A673 (cell line): ENCODE measurements at regions not wholly inside any gene's neighbourhood (a gene's known extent, or its start where the extent isn't known, plus 50 kb on each side); places are given as distances from the start of the nearest gene placed in this dataset.

Experiments
- BruUV-seq: library from RNA; stranded (reverse); fragments of 400-500 nt; replicated peaks from 2 replicates; lab custom pipeline; 2021; lab: Mats Ljungman, UMichigan
- CTCF ChIA-PET: fragments of 300-600 bp; sonication (Branson Sonifier 250); formaldehyde crosslinking; loops from one replicate; lab custom pipeline; 2022; ENCODE audit warnings: antibody characterized with exemption; lab: Charles Lee
- POLR2A ChIA-PET: fragments of 300-600 bp; sonication (Branson Sonifier 250); formaldehyde crosslinking; loops from one replicate; lab custom pipeline; 2022; ENCODE audit warnings: antibody characterized with exemption; ENCODE audit not compliant: low non-redundant PET; lab: Charles Lee
- DNase-seq: peaks from one replicate; pipeline ENCODE4 v3.0.0-alpha.2; 2015; ENCODE audit warnings: low spot score
- H3K27ac ChIP-seq: fragments of 200-600 bp; sonication (generic); 2 replicates; pipeline ENCODE4 v1.5.1; 2016; ENCODE audit warnings: mixed run types, low read depth, mild to moderate bottlenecking, mixed read lengths, antibody characterized with exemption, low read length; ENCODE audit not compliant: poor library complexity, severe bottlenecking
- H3K27me3 ChIP-seq: fragments of 200-600 bp; sonication (generic); replicated peaks from 2 replicates; pipeline ENCODE4 v1.6.1; 2017; ENCODE audit warnings: mixed run types, low read depth, mild to moderate bottlenecking, mixed read lengths, antibody characterized with exemption, low read length; ENCODE audit not compliant: insufficient read depth, poor library complexity
- H3K36me3 ChIP-seq: fragments of 200-600 bp; sonication (generic); 2 replicates; pipeline ENCODE4 v1.6.1; 2016; ENCODE audit warnings: mixed run types, mild to moderate bottlenecking, mixed read lengths, antibody characterized with exemption, low read length; ENCODE audit not compliant: insufficient read depth, poor library complexity, severe bottlenecking
- H3K4me1 ChIP-seq: fragments of 200-600 bp; sonication (generic); 2 replicates; pipeline ENCODE4 v1.6.1; 2017; ENCODE audit warnings: mixed run types, mild to moderate bottlenecking, mixed read lengths, antibody characterized with exemption, low read length; ENCODE audit not compliant: insufficient read depth, poor library complexity, severe bottlenecking
- H3K4me3 ChIP-seq: fragments of 200-600 bp; sonication (generic); 2 replicates; pipeline ENCODE4 v1.5.1; 2016; ENCODE audit warnings: low read depth, mixed run types, mild to moderate bottlenecking, mixed read lengths, low read length; ENCODE audit not compliant: poor library complexity, severe bottlenecking
- H3K9me3 ChIP-seq: fragments of 200-600 bp; sonication (generic); 2 replicates; pipeline ENCODE4 v1.6.1; 2016; ENCODE audit warnings: mixed run types, low read depth, mild to moderate bottlenecking, mixed read lengths, antibody characterized with exemption, low read length; ENCODE audit not compliant: poor library complexity, severe bottlenecking
- CTCF ChIP-seq: fragments of 300-800, 200-600 bp; sonication (generic); conservative IDR thresholded peaks from 2 replicates; pipeline ENCODE4 v1.5.1; 2017; ENCODE audit warnings: low read depth, mild to moderate bottlenecking, antibody characterized with exemption, low read length, moderate library complexity, mixed read lengths
- EZH2 ChIP-seq: fragments of 200-600 bp; sonication (generic); IDR thresholded peaks from 2 replicates; pipeline ENCODE4 v1.6.1; 2017; ENCODE audit warnings: borderline replicate concordance, low read depth, mild to moderate bottlenecking, mixed read lengths, antibody characterized with exemption, low read length; ENCODE audit not compliant: poor library complexity, severe bottlenecking
- intact Hi-C: fragments of 100-400 bp; cut with micrococcal nuclease; formaldehyde crosslinking; loops from one replicate; pipeline ENCODE4 v1.10.0; 2022; ENCODE audit not compliant: unreplicated experiment

DNA sequence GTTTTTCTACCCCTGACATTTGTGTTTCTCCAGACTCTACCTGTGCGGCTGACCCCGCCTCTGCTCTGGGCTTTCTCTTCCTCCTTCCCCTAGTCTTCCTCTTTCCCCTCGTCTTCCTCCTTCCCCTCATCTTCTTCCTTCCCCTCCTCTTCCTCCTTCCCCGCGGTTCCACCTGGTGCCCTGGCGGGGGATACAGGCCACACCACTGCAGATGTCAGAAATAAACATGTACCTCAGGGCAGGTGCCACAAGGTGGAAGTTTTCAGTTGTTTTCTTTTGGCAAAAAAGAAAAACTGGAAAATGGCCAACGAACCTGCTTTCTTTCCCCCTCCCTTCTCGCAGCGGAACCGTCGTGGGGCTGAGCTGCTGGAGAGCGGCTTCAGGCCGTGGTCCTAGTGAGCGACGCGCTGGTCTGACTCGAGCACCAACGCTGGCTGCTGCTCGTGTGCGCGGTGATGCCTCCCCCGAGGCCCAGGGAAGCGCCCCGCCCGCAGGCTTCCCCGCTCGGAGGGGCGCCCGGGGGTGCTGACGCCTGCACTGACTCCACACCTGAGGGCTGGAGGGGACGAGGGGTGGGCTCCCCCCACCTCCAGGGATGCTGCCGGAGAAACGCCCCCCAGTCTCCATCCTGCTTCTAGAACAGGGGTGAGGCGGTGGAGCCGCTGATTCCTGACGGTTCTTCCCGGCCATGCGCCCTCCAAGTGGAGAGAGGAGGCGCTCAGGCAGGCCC, 83.7 kb upstream of the ZNF516 start:
- BruUV-seq: no TSS peak
- POLR2A ChIA-PET: no interaction called here

GRCh38 chr18:76573325-76574025, 78.4 kb upstream of the ZNF516 start:
- Histone ChIP-seq H3K4me1 (no peaks in the 10 kb centered on the region), H3K36me3 (no peaks in the 10 kb centered on the region), H3K4me3 (no peak overlapping the region), H3K27ac (no peak overlapping the region), H3K9me3 (no peaks in the 10 kb centered on the region), H3K27me3 (no peaks in the 10 kb centered on the region)
- ChIA-PET CTCF (no interaction called here), POLR2A (no interaction called here)
- BruUV-seq: no TSS peak
- DNase-seq: no peak
- TF ChIP-seq CTCF (no peak), EZH2 (no peak)
- intact Hi-C loops: no loop called here

More for the DNA sequence above, 83.7 kb upstream of the ZNF516 start:
- TF ChIP-seq EZH2: no peak
- no peak for TF ChIP-seq CTCF
- no peaks in the 10 kb centered on the region for H3K27me3 ChIP-seq
- no peaks in the 10 kb centered on the region for H3K4me1 ChIP-seq
- CTCF ChIA-PET: no interaction called here
- no peak overlapping the region for H3K27ac ChIP-seq
- DNase-seq: no peak
- no peaks in the 10 kb centered on the region for H3K9me3 ChIP-seq
- no peak overlapping the region for H3K4me3 ChIP-seq
- no peaks in the 10 kb centered on the region for H3K36me3 ChIP-seq
- intact Hi-C loops: no loop called here

GRCh38 chr18:76572518-76573247, 77.6 kb upstream of the ZNF516 start:
- Histone ChIP-seq H3K36me3 (no peaks in the 10 kb centered on the region), H3K4me1 (no peaks in the 10 kb centered on the region), H3K4me3 (no peak overlapping the region), H3K27ac (no peak overlapping the region), H3K27me3 (no peaks in the 10 kb centered on the region), H3K9me3 (no peaks in the 10 kb centered on the region)
- TF ChIP-seq EZH2 (no peak), CTCF (0 out of 2 replicates have a peak, but pooled peaks have one; percentile 24)
- POLR2A ChIA-PET: no interaction called here
- CTCF ChIA-PET: no interaction called here
- BruUV-seq: no TSS peak
- intact Hi-C loops: no loop called here
- DNase-seq: no peak
